SJCRH30 (cell line): ENCODE measurements at regions not wholly inside any gene's neighbourhood (a gene's known extent, or its start where the extent isn't known, plus 50 kb on each side); places are given as distances from the start of the nearest gene placed in this dataset.

Experiments
- DNase-seq, 2 experiments: peaks; one replicate each; pipeline ENCODE4 v3.0.0-alpha.2; 2015 to 2020
- H3K27ac ChIP-seq: fragments of 250-450 bp; sonication (Bioruptor Pico); 2 replicates; pipeline ENCODE4 v1.5.1; 2020; ENCODE audit warnings: mild to moderate bottlenecking, moderate library complexity
- H3K27me3 ChIP-seq: fragments of 250-450 bp; sonication (Bioruptor Pico); 2 replicates; pipeline ENCODE4 v1.5.1; 2020; ENCODE audit warnings: mild to moderate bottlenecking, moderate library complexity
- H3K36me3 ChIP-seq: fragments of 250-450 bp; sonication (Bioruptor Pico); 2 replicates; pipeline ENCODE4 v1.5.1; 2020; ENCODE audit warnings: mild to moderate bottlenecking, moderate library complexity
- H3K4me1 ChIP-seq: fragments of 250-450 bp; sonication (Bioruptor Pico); 2 replicates; pipeline ENCODE4 v1.5.1; 2020; ENCODE audit warnings: mild to moderate bottlenecking, moderate library complexity
- H3K4me3 ChIP-seq: fragments of 250-450 bp; sonication (Bioruptor Pico); 2 replicates; pipeline ENCODE4 v1.5.1; 2020; ENCODE audit warnings: mild to moderate bottlenecking, moderate library complexity
- H3K9me3 ChIP-seq: fragments of 250-450 bp; sonication (Bioruptor Pico); replicated peaks from 2 replicates; pipeline ENCODE4 v1.5.1; 2020; ENCODE audit warnings: mild to moderate bottlenecking, moderate library complexity

GRCh38 chr16:54424043-54424451 lies 137.5 kb upstream of the IRX3 start:
- H3K4me1 ChIP-seq, result 0 out of 2 replicates have a peak, but pooled peaks cover 3% of the 10 kb centered on the region

GRCh38 chr16:54422569-54422978 lies 136.0 kb upstream of the IRX3 start:
- no peaks in the 10 kb centered on the region for H3K36me3 ChIP-seq
- 0 out of 2 replicates have a peak, but pooled peaks cover 3% of the 10 kb centered on the region for H3K4me1 ChIP-seq
- no peak overlapping the region for H3K4me3 ChIP-seq
- H3K27me3 ChIP-seq, result no peaks in the 10 kb centered on the region
- H3K9me3 ChIP-seq, result no peaks in the 10 kb centered on the region
- DNase-seq, result no peak
- H3K27ac ChIP-seq, result no peak overlapping the region

More at GRCh38 chr16:54424043-54424451, 137.5 kb upstream of the IRX3 start:
- Histone ChIP-seq H3K27ac (no peak overlapping the region), H3K36me3 (no peaks in the 10 kb centered on the region), H3K9me3 (no peaks in the 10 kb centered on the region), H3K4me3 (no peak overlapping the region), H3K27me3 (no peaks in the 10 kb centered on the region)
- DNase-seq, result no peak

- Histone ChIP-seq H3K36me3 (no peaks in the 10 kb centered on the region), H3K4me3 (no peak overlapping the region), H3K27ac (no peak overlapping the region), H3K4me1 (0 out of 2 replicates have a peak, but pooled peaks cover 3% of the 10 kb centered on the region), H3K9me3 (no peaks in the 10 kb centered on the region), H3K27me3 (no peaks in the 10 kb centered on the region)
- no peak for DNase-seq
Observed at GRCh38 chr16:54422159-54422558, 135.6 kb upstream of the IRX3 start.

GRCh38 chr16:54421220-54421619 lies 134.6 kb upstream of the IRX3 start:
- H3K4me1 ChIP-seq, result 0 out of 2 replicates have a peak, but pooled peaks cover under 1% of the 10 kb centered on the region
- no peaks in the 10 kb centered on the region for H3K9me3 ChIP-seq
- H3K27ac ChIP-seq, result no peak overlapping the region
- DNase-seq, result no peak
- H3K36me3 ChIP-seq, result no peaks in the 10 kb centered on the region
- no peak overlapping the region for H3K4me3 ChIP-seq
- H3K27me3 ChIP-seq, result no peaks in the 10 kb centered on the region

- no peaks in the 10 kb centered on the region for H3K27me3 ChIP-seq
- no peak for DNase-seq
- H3K9me3 ChIP-seq, result no peaks in the 10 kb centered on the region
- no peaks in the 10 kb centered on the region for H3K4me1 ChIP-seq
- H3K27ac ChIP-seq, result no peak overlapping the region
- no peaks in the 10 kb centered on the region for H3K36me3 ChIP-seq
- H3K4me3 ChIP-seq, result no peak overlapping the region
Observed at GRCh38 chr16:54418903-54419302, 132.3 kb upstream of the IRX3 start.

DNA sequence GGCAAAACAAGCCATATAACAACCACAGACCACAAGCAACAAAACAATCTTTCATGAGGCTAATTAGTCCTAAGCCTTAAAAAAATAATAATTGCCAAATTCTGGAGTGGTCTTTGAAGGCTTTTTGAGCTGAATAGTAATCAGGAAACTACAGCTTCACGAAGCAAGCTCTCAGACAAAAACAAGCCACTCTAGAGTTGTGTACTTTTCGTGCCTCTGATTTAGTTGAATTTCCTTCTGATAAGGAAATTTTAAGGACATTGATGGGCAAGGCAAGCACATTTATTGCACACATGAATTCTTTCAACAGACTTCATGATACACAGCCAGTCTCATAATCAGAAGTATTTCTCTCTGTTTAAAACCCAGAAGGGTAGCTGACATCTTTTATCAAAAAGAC lies 130.8 kb upstream of the IRX3 start:
- H3K4me1 ChIP-seq, result no peaks in the 10 kb centered on the region
- H3K4me3 ChIP-seq, result no peak overlapping the region
- no peaks in the 10 kb centered on the region for H3K36me3 ChIP-seq
- DNase-seq, result no peak
- no peaks in the 10 kb centered on the region for H3K9me3 ChIP-seq
- H3K27me3 ChIP-seq, result no peaks in the 10 kb centered on the region
- H3K27ac ChIP-seq, result no peak overlapping the region

- no peaks in the 10 kb centered on the region for H3K9me3 ChIP-seq
- H3K4me1 ChIP-seq, result no peaks in the 10 kb centered on the region
- DNase-seq, result no peak
- H3K4me3 ChIP-seq, result no peak overlapping the region
- no peaks in the 10 kb centered on the region for H3K36me3 ChIP-seq
- H3K27ac ChIP-seq, result no peak overlapping the region
- H3K27me3 ChIP-seq, result no peaks in the 10 kb centered on the region
Observed at GRCh38 chr16:54414671-54415070, 128.1 kb upstream of the IRX3 start.

DNA sequence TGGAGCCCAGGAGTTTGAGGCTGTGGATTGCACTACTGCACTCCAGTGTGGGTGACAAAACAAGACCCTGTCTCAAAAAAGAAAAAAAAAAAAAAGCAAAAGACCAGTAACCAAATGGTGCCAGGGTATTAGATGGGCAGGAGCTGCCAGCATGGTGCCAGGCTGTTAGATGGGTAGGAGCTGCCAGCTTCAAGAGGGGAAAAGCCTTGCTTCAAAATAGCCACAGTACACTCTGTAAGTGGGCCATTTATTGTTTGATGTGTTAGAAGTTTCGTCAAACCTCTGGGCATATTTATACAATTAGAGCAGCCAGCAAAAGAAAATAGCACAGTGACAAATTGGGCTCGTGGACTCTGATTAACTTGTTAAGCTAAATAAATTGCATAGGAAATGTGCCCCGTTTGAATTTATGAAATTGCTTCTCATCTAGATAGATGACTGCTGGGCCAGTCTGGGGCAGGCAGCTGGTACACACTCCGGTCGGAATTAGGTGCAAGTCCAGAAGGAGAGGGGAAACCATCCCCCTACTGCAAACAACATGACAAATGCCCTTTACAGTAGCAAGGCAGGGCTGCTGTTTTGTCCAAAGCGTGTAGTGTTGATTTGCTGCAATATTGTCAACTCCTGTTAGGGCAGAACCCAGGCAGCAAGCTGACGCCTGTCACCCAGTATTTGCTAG lies 126.3 kb upstream of the IRX3 start:
- Histone ChIP-seq H3K4me3 (no peak overlapping the region), H3K36me3 (no peaks in the 10 kb centered on the region), H3K27me3 (no peaks in the 10 kb centered on the region), H3K27ac (no peak overlapping the region), H3K4me1 (no peaks in the 10 kb centered on the region), H3K9me3 (no peaks in the 10 kb centered on the region)
- DNase-seq, result no peak

DNA sequence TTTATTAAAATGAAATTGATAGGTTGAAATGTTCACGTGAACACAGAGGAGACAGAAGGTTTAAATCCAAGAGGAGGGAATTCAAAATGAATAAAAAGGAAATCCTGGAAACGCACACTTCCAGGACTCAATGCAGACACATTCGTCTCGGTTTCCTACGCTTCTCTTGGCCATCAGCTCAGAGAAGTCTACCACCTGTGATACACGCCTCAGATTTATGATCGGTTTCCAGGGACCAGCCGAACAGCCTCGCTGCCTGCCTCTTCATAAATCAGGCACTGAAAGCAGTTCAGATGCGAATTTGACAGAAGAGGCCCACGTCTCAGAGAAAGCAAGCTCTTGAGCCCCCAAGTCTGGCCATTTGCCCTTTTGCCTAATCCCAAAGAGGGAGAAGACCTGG lies 125.5 kb upstream of the IRX3 start:
- Histone ChIP-seq H3K36me3 (no peaks in the 10 kb centered on the region), H3K27ac (no peak overlapping the region), H3K27me3 (no peaks in the 10 kb centered on the region), H3K4me1 (no peaks in the 10 kb centered on the region), H3K4me3 (no peak overlapping the region), H3K9me3 (no peaks in the 10 kb centered on the region)
- DNase-seq, result no peak

- Histone ChIP-seq H3K4me1 (no peaks in the 10 kb centered on the region), H3K27ac (no peak overlapping the region), H3K27me3 (no peaks in the 10 kb centered on the region), H3K4me3 (no peak overlapping the region), H3K9me3 (peaks cover 3% of the 10 kb centered on the region; the same call in 1 of the 2 replicates), H3K36me3 (no peaks in the 10 kb centered on the region)
- DNase-seq, result no peak
Observed at GRCh38 chr16:54411544-54411943, 125.0 kb upstream of the IRX3 start.

DNA sequence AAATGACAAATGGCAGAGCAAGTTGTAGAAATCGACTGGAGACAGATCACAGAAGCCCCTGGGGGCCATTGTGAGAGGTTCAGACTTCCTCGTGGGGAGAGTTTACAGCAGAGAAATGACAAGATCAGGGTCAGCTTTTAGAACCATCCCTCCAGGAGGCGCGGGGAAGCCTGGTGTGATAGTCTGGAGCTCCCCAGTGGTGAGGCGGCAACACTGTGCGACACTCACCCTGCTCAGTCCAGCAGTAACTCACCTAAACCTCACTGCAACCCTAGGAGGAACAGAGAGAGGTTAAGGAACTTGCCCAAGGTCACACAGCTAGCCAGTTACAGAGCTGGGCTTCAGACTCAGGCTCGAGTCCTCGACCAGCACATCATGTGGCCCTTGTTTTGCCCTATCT lies 123.4 kb upstream of the IRX3 start:
- no peak overlapping the region for H3K27ac ChIP-seq
- no peak overlapping the region for H3K4me3 ChIP-seq
- no peak for DNase-seq
- H3K4me1 ChIP-seq, result peaks cover 4% of the 10 kb centered on the region; the same call in 1 of the 2 replicates
- H3K36me3 ChIP-seq, result no peaks in the 10 kb centered on the region
- H3K9me3 ChIP-seq, result peaks cover 3% of the 10 kb centered on the region; the same call in 1 of the 2 replicates
- H3K27me3 ChIP-seq, result no peaks in the 10 kb centered on the region

- Histone ChIP-seq H3K4me3 (no peak overlapping the region), H3K27me3 (no peaks in the 10 kb centered on the region), H3K27ac (no peak overlapping the region), H3K36me3 (no peaks in the 10 kb centered on the region), H3K4me1 (peaks cover 4% of the 10 kb centered on the region; the same call in 1 of the 2 replicates), H3K9me3 (peaks cover 3% of the 10 kb centered on the region; the same call in 1 of the 2 replicates)
- no peak for DNase-seq
Observed at GRCh38 chr16:54407596-54407995, 121.0 kb upstream of the IRX3 start.

GRCh38 chr16:54405478-54405877 lies 118.9 kb upstream of the IRX3 start:
- Histone ChIP-seq H3K27ac (no peak overlapping the region), H3K4me1 (peaks cover 4% of the 10 kb centered on the region; the same call in 1 of the 2 replicates), H3K9me3 (peaks cover 3% of the 10 kb centered on the region; the same call in 1 of the 2 replicates), H3K36me3 (no peaks in the 10 kb centered on the region), H3K4me3 (no peak overlapping the region), H3K27me3 (no peaks in the 10 kb centered on the region)
- DNase-seq, result peak in 1 of 2 experiments; percentile 20

- Histone ChIP-seq H3K27me3 (no peaks in the 10 kb centered on the region), H3K4me1 (peaks cover 4% of the 10 kb centered on the region; the same call in 1 of the 2 replicates), H3K27ac (no peak overlapping the region), H3K9me3 (peaks cover 3% of the 10 kb centered on the region; the same call in 1 of the 2 replicates), H3K36me3 (no peaks in the 10 kb centered on the region), H3K4me3 (no peak overlapping the region)
- no peak for DNase-seq
Observed at GRCh38 chr16:54403580-54403979, 117.0 kb upstream of the IRX3 start.

DNA sequence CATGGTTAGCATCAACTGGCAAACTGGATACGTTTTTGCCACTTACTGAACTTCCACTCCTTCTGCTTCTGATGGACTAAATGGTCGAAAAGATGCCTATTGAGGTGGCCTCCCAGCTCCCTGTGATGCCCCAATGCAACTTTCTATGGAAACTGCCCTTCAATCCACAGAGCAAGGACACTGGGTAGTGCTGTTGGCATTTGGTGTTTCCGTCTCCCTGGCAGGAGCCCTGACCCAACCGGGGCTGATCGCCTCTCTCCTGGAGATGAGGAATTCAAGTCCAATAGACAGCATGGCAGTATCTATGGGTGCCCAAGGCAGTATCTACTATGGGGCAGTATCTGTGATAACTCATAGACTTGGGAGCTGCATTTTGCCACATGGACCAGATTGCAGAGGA lies 116.3 kb upstream of the IRX3 start:
- DNase-seq, result no peak
- Histone ChIP-seq H3K27ac (no peak overlapping the region), H3K36me3 (no peaks in the 10 kb centered on the region), H3K9me3 (peaks cover 3% of the 10 kb centered on the region; the same call in 1 of the 2 replicates), H3K4me3 (no peak overlapping the region), H3K4me1 (peaks cover 4% of the 10 kb centered on the region; the same call in 1 of the 2 replicates), H3K27me3 (no peaks in the 10 kb centered on the region)

- Histone ChIP-seq H3K36me3 (no peaks in the 10 kb centered on the region), H3K4me1 (peaks cover 4% of the 10 kb centered on the region; the same call in 1 of the 2 replicates), H3K4me3 (no peak overlapping the region), H3K27me3 (no peaks in the 10 kb centered on the region), H3K27ac (no peak overlapping the region), H3K9me3 (peaks cover 3% of the 10 kb centered on the region; the same call in 1 of the 2 replicates)
- DNase-seq, result no peak
Observed at GRCh38 chr16:54402270-54402669, 115.7 kb upstream of the IRX3 start.
